ENCODE measurements at regions not wholly inside any gene's neighbourhood (a gene's known extent, or its start where the extent isn't known, plus 50 kb on each side); places are given as distances from the start of the nearest gene placed in this dataset.

- no peak for TF ChIP-seq REST (IDR thresholded peaks at IDR 0.05)
- no peak for TF ChIP-seq GATA3 (IDR thresholded peaks at IDR 0.05; ENCODE audit: borderline replicate concordance)
- no peak for TF ChIP-seq BHLHE40 (IDR thresholded peaks at IDR 0.05; ENCODE audit: low read depth, low read length)
- no peak for TF ChIP-seq HDAC2 (IDR thresholded peaks at IDR 0.05)
Observed at GRCh38 chr10:53682458-53682857, 909.9 kb upstream of the MBL2 start (continued).

- Histone ChIP-seq H3K4me3 (no peak overlapping the region), H3K4me1 (no peaks in the 10 kb centered on the region), H3K4me2 (no peak overlapping the region), H3K27ac (no peak overlapping the region), H3K9me3 (no peaks in the 10 kb centered on the region)
- FAIRE-seq (no peak), ATAC-seq (no peak), DNase-seq (ENCODE audit: low read depth in 1 of 2, low spot score in 1 of 2) (no peak)
- ChIA-PET POLR2A (no interaction called here), CTCF (no interaction called here)
- 4% methylated on average over 2 of the region's 2 CpGs for WGBS (ENCODE audit: missing lambda C conversion rate)
- TF ChIP-seq CBX2 (IDR thresholded peaks at IDR 0.05; ENCODE audit: borderline replicate concordance, low read depth) (no peak), ZSCAN20 (CRISPR knock-in tag; IDR thresholded peaks at IDR 0.05) (no peak)
Observed at GRCh38 chr10:53679666-53680065, 907.1 kb upstream of the MBL2 start.

- Histone ChIP-seq H3K4me2 (no peak overlapping the region), H3K4me3 (no peak overlapping the region), H3K4me1 (no peaks in the 10 kb centered on the region), H3K9me3 (no peaks in the 10 kb centered on the region), H3K27ac (no peak overlapping the region)
- ChIA-PET CTCF (no interaction called here), POLR2A (no interaction called here)
- TF ChIP-seq RFX5 (IDR thresholded peaks at IDR 0.05) (no peak), PHF8 (IDR thresholded peaks at IDR 0.05; ENCODE audit: borderline replicate concordance, low read depth) (no peak), ZFP36 (IDR thresholded peaks at IDR 0.05; ENCODE audit: borderline replicate concordance, partially characterized antibody) (no peak), FOSB (CRISPR knock-in tag; IDR thresholded peaks at IDR 0.05) (no peak), E2F6 (IDR thresholded peaks at IDR 0.05; ENCODE audit: borderline replicate concordance, low read depth) (no peak), EHF (CRISPR knock-in tag; IDR thresholded peaks at IDR 0.05) (no peak)
- ATAC-seq, result no peak
- DNase-seq (ENCODE audit: low read depth in 1 of 2, low spot score in 1 of 2), result no peak
- no peak for FAIRE-seq
- 41% methylated on average over 1 of the region's 1 CpG for WGBS (ENCODE audit: missing lambda C conversion rate)
Observed at GRCh38 chr10:53675177-53675576, 902.6 kb upstream of the MBL2 start.

GRCh38 chr10:53667063-53667462, 894.5 kb upstream of the MBL2 start:
- DNase-seq (ENCODE audit: low read depth in 1 of 2, low spot score in 1 of 2) (no peak), ATAC-seq (no peak), FAIRE-seq (no peak)
- WGBS (ENCODE audit: missing lambda C conversion rate), result 0% methylated on average over 1 of the region's 2 CpGs
- TF ChIP-seq CBX8 (IDR thresholded peaks at IDR 0.05) (no peak), POLR2A (IDR thresholded peaks at IDR 0.05; ENCODE audit: low read length) (no peak), REST (IDR thresholded peaks at IDR 0.05) (no peak)
- Histone ChIP-seq H3K4me2 (no peak overlapping the region), H3K27ac (no peak overlapping the region), H3K4me3 (no peak overlapping the region), H3K9me3 (no peaks in the 10 kb centered on the region), H3K4me1 (no peaks in the 10 kb centered on the region)
- ChIA-PET POLR2A (no interaction called here), CTCF (no interaction called here)

Measured in A549 (cell line).